Tibial artery (tissue), 4 donors: ENCODE measurements at regions not wholly inside any gene's neighbourhood (a gene's known extent, or its start where the extent isn't known, plus 50 kb on each side); places are given as distances from the start of the nearest gene placed in this dataset.

Experiments
- DNase-seq, 2 donors: peaks; one replicate each; pipeline ENCODE4 v3.0.0-alpha.2; 2019
- H3K27ac ChIP-seq, 2 donors: fragments of 200-600 bp; sonication (generic) in 1 of 2; 1 replicate in 1 of 2; 2 replicates in 1 of 2; pipeline ENCODE4 v1.5.1; 2018 to 2019; ENCODE audit warnings: mild to moderate bottlenecking in 1 of 2
- H3K27me3 ChIP-seq, 2 donors: fragments of 200-600 bp; sonication (generic) in 1 of 2; one replicate each; pipeline versions ENCODE4 v1.5.1 to v1.6.0; 2016 to 2019
- H3K36me3 ChIP-seq, 3 donors: fragments of 200-600 bp; sonication (generic) in 2 of 3; one replicate each; pipeline ENCODE4 v1.5.1; 2016 to 2019; ENCODE audit warnings: mild to moderate bottlenecking in 2 of 3
- H3K4me1 ChIP-seq, 4 donors: fragments of 200-600 bp; sonication (generic) in 2 of 4; 1 replicate in 3 of 4; 2 replicates in 1 of 4; pipeline ENCODE4 v1.5.1; 2016 to 2019
- H3K4me3 ChIP-seq, 2 donors: fragments of 200-600 bp; sonication (generic) in 1 of 2; 1 replicate in 1 of 2; 2 replicates in 1 of 2; pipeline ENCODE4 v1.5.1; 2018 to 2019; ENCODE audit warnings: mild to moderate bottlenecking in 2 of 2
- H3K9me3 ChIP-seq, 3 donors: fragments of 200-600 bp; sonication (generic) in 1 of 3; one replicate each; pipeline ENCODE4 v1.5.1; 2016 to 2019
- CTCF ChIP-seq, 2 experiments: fragments of 200-600 bp in 1 of 2; fragments of 450-650 bp in 1 of 2; IDR thresholded peaks; one replicate each; pipeline ENCODE4 v1.5.1; 2017 to 2019; ENCODE audit warnings: antibody characterized with exemption in 2 of 2, mild to moderate bottlenecking in 1 of 2, moderate library complexity in 1 of 2
- intact Hi-C: fragments of 100-400 bp; cut with DNase I; formaldehyde crosslinking; loops from one replicate; pipeline ENCODE4 v1.15.0; 2023; ENCODE audit warnings: low total_unique reads

- H3K9me3 ChIP-seq, result no peaks in the 10 kb centered on the region
- intact Hi-C loops, result no loop called here
- H3K36me3 ChIP-seq, result no peaks in the 10 kb centered on the region
- H3K4me3 ChIP-seq, result no peak overlapping the region
- no peaks in the 10 kb centered on the region for H3K27me3 ChIP-seq
- no peak for DNase-seq
- TF ChIP-seq CTCF (IDR thresholded peaks at IDR 0.05), result no peak
- H3K27ac ChIP-seq, result peak overlapping the region; percentile 76 to 80
- peaks cover 0 to 43% (median 4%) of the 10 kb centered on the region in 4 donors for H3K4me1 ChIP-seq
These were observed 854.0 kb upstream of the SEL1L start for GRCh38 chr14:82387699-82388098.

- intact Hi-C loops, result no loop called here
- Histone ChIP-seq H3K27ac (peak overlapping the region; percentile 76 to 80), H3K4me1 (peaks cover 0 to 43% (median 4%) of the 10 kb centered on the region in 4 donors), H3K9me3 (no peaks in the 10 kb centered on the region), H3K4me3 (no peak overlapping the region), H3K36me3 (no peaks in the 10 kb centered on the region), H3K27me3 (no peaks in the 10 kb centered on the region)
- DNase-seq, result no peak
- no peak for TF ChIP-seq CTCF (IDR thresholded peaks at IDR 0.05)
These were observed 854.8 kb upstream of the SEL1L start for GRCh38 chr14:82388488-82388887.

GRCh38 chr14:82390586-82390985, 856.9 kb upstream of the SEL1L start:
- H3K4me1 ChIP-seq, result peaks cover 0 to 34% (median 4%) of the 10 kb centered on the region in 4 donors
- H3K27ac ChIP-seq, result no peak overlapping the region
- H3K9me3 ChIP-seq, result no peaks in the 10 kb centered on the region
- H3K27me3 ChIP-seq, result no peaks in the 10 kb centered on the region
- DNase-seq, result no peak
- no peaks in the 10 kb centered on the region for H3K36me3 ChIP-seq
- TF ChIP-seq CTCF (IDR thresholded peaks at IDR 0.05), result no peak
- intact Hi-C loops, result no loop called here
- H3K4me3 ChIP-seq, result no peak overlapping the region

- H3K4me3 ChIP-seq, result no peak overlapping the region
- no peaks in the 10 kb centered on the region for H3K27me3 ChIP-seq
- H3K9me3 ChIP-seq, result no peaks in the 10 kb centered on the region
- no peak for DNase-seq
- TF ChIP-seq CTCF (IDR thresholded peaks at IDR 0.05), result no peak
- no peaks in the 10 kb centered on the region for H3K36me3 ChIP-seq
- intact Hi-C loops, result no loop called here
- H3K27ac ChIP-seq, result no peak overlapping the region
- H3K4me1 ChIP-seq, result no peaks in the 10 kb centered on the region
These were observed 861.3 kb upstream of the SEL1L start for GRCh38 chr14:82394916-82395315.

- Histone ChIP-seq H3K27me3 (no peaks in the 10 kb centered on the region), H3K4me3 (no peak overlapping the region), H3K4me1 (no peaks in the 10 kb centered on the region), H3K27ac (no peak overlapping the region), H3K9me3 (no peaks in the 10 kb centered on the region), H3K36me3 (no peaks in the 10 kb centered on the region)
- intact Hi-C loops, result no loop called here
- no peak for TF ChIP-seq CTCF (IDR thresholded peaks at IDR 0.05)
- no peak for DNase-seq
These were observed 864.6 kb upstream of the SEL1L start for GRCh38 chr14:82398256-82398655.

- no peak overlapping the region for H3K27ac ChIP-seq
- TF ChIP-seq CTCF (IDR thresholded peaks at IDR 0.05), result no peak
These were observed 870.3 kb upstream of the SEL1L start for GRCh38 chr14:82403987-82404386.

More at GRCh38 chr14:82403987-82404386, 870.3 kb upstream of the SEL1L start:
- Histone ChIP-seq H3K4me1 (no peaks in the 10 kb centered on the region), H3K4me3 (no peak overlapping the region), H3K27me3 (no peaks in the 10 kb centered on the region), H3K9me3 (no peaks in the 10 kb centered on the region), H3K36me3 (no peaks in the 10 kb centered on the region)
- intact Hi-C loops, result no loop called here
- DNase-seq, result no peak
